RWPE1 (cell line): ENCODE measurements at regions not wholly inside any gene's neighbourhood (a gene's known extent, or its start where the extent isn't known, plus 50 kb on each side); places are given as distances from the start of the nearest gene placed in this dataset.

Source experiments
- CTCF ChIA-PET: fragments of 350-600 bp; sonication (Branson Sonifier 250); formaldehyde crosslinking; extraction: SDS; loops from one replicate; lab custom pipeline; 2021; lab: Yijun Ruan, JAX
- POLR2A ChIA-PET: fragments of 400-600 bp; formaldehyde crosslinking; extraction: SDS; loops from one replicate; lab custom pipeline; 2020; ENCODE audit warnings: antibody characterized with exemption; ENCODE audit not compliant: low non-redundant PET; lab: Yijun Ruan, JAX
- DNase-seq: peaks from one replicate; pipeline ENCODE4 v3.0.0; 2012; ENCODE audit warnings: low spot score
- H3K27ac ChIP-seq: fragments of 450-650 bp; 2 replicates; pipeline ENCODE4 v1.5.1; 2017
- CTCF ChIP-seq: fragments of 450-650 bp; conservative IDR thresholded peaks from 2 replicates; pipeline ENCODE4 v1.5.1; 2017; ENCODE audit warnings: low read depth, mild to moderate bottlenecking

- CTCF ChIA-PET: no interaction called here
- POLR2A ChIA-PET: no interaction called here
- TF ChIP-seq CTCF: no peak
- H3K27ac ChIP-seq: no peak overlapping the region
- DNase-seq: no peak
Measured at GRCh38 chr17:79258843-79259242, 184.2 kb downstream of the ENGASE start.

- ChIA-PET POLR2A (no interaction called here), CTCF (interaction anchor here (0.6 kb wide), 2 partner anchors 99 to 297 kb away, joined by 3 read pairs; no protein-coding TSS in a partner anchor)
- H3K27ac ChIP-seq: no peak overlapping the region
- no peak for TF ChIP-seq CTCF
- no peak for DNase-seq
Measured at GRCh38 chr17:79258041-79258440, 183.4 kb downstream of the ENGASE start.

- POLR2A ChIA-PET: no interaction called here
- no peak for DNase-seq
- H3K27ac ChIP-seq: no peak overlapping the region
- CTCF ChIA-PET: interaction anchor here (0.6 kb wide), 2 partner anchors 16 to 398 kb away, joined by 3 to 7 read pairs; no protein-coding TSS in a partner anchor
- no peak for TF ChIP-seq CTCF
Measured at GRCh38 chr17:79255926-79256585, 181.4 kb downstream of the ENGASE start.

GRCh38 chr17:79255456-79255855, 180.8 kb downstream of the ENGASE start:
- ChIA-PET POLR2A (no interaction called here), CTCF (interaction anchor here (0.6 kb wide), 1 partner anchor 398 kb away, joined by 3 read pairs; no protein-coding TSS in a partner anchor)
- no peak for TF ChIP-seq CTCF
- H3K27ac ChIP-seq: no peak overlapping the region
- DNase-seq: no peak

GRCh38 chr17:79255046-79255445, 180.4 kb downstream of the ENGASE start:
- H3K27ac ChIP-seq: no peak overlapping the region
- DNase-seq: no peak
- no peak for TF ChIP-seq CTCF
- CTCF ChIA-PET: no interaction called here
- POLR2A ChIA-PET: no interaction called here

GRCh38 chr17:79252886-79253285, 178.3 kb downstream of the ENGASE start:
- no peak overlapping the region for H3K27ac ChIP-seq
- DNase-seq: no peak
- ChIA-PET CTCF (no interaction called here), POLR2A (no interaction called here)
- TF ChIP-seq CTCF: no peak
